Suprapubic skin (tissue), 4 donors: ENCODE measurements at regions not wholly inside any gene's neighbourhood (a gene's known extent, or its start where the extent isn't known, plus 50 kb on each side); places are given as distances from the start of the nearest gene placed in this dataset.

Source experiments
- DNase-seq, 2 donors: peaks; one replicate each; pipeline ENCODE4 v3.0.0-alpha.2; 2019; ENCODE audit warnings: low spot score in 2 of 2
- H3K27ac ChIP-seq: fragments of 200-600 bp; sonication (generic); one replicate; pipeline ENCODE4 v1.5.1; 2019
- H3K27me3 ChIP-seq: fragments of 200-600 bp; sonication (generic); one replicate; pipeline ENCODE4 v1.5.1; 2019
- H3K36me3 ChIP-seq: fragments of 200-600 bp; sonication (generic); one replicate; pipeline ENCODE4 v1.5.1; 2019
- H3K4me1 ChIP-seq: fragments of 200-600 bp; sonication (generic); one replicate; pipeline ENCODE4 v1.5.1; 2019
- H3K4me3 ChIP-seq: fragments of 200-600 bp; sonication (generic); one replicate; pipeline ENCODE4 v1.5.1; 2019; ENCODE audit warnings: mild to moderate bottlenecking
- H3K9me3 ChIP-seq: fragments of 200-600 bp; sonication (generic); one replicate; pipeline ENCODE4 v1.5.1; 2019
- EP300 ChIP-seq: sonication (generic); formaldehyde crosslinking; IDR thresholded peaks from one replicate; pipeline ENCODE4 v1.6.1; 2017; ENCODE audit warnings: antibody characterized with exemption
- POLR2A ChIP-seq, 2 donors: fragments of 450-650 bp; IDR thresholded peaks; one replicate each; pipeline ENCODE4 v1.6.1; 2017; ENCODE audit warnings: antibody characterized with exemption in 2 of 2, mild to moderate bottlenecking in 2 of 2, moderate library complexity in 2 of 2
- POLR2AphosphoS5 ChIP-seq, 3 donors: sonication (generic); formaldehyde crosslinking; IDR thresholded peaks; one replicate each; pipeline ENCODE4 v1.6.1; 2017; ENCODE audit warnings: antibody characterized with exemption in 3 of 3
- WGBS: methylation state at CpG from one replicate; pipeline ENCODE4 v1.1.5; 2018; 5-methylcytosine and 5-hydroxymethylcytosine counted together
- TF ChIP-seq, protein P1 (sequence below), 2 donors: fragments of 200-600 bp in 1 of 2; fragments of 450-650 bp in 1 of 2; sonication (generic) in 1 of 2; IDR thresholded peaks; one replicate each; pipeline ENCODE4 v1.5.1; 2016 to 2019; ENCODE audit warnings: antibody characterized with exemption in 2 of 2, mild to moderate bottlenecking in 1 of 2, moderate library complexity in 1 of 2

DNA sequence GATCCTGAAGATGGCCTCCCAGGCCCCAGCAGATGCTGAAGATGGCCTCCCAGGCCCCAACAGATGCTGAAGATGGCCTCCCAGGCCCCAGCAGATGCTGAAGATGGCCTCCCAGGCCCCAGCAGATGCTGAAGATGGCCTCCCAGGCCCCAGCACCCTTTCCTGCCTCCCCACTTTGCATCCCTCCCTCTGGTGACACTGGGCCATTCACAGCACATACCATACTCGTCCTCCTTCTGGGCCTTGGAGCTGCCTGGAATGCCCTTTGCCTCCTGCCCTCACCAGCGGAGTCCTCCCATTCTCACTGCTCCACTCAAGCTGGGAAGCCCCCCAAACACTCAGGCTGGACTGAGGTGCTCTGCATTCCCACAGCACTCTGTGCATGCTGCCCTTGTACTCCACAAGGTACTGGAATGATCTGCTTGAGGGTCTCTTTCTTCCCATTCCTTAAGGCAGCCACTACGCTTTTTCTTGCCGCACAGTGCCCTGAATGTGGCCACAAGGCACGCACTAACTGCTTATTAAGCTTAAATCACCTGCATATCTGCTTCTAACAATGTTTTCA is 550.0 kb downstream of the BNC2 start:
- Histone ChIP-seq H3K4me3 (no peak overlapping the region), H3K27me3 (no peaks in the 10 kb centered on the region), H3K36me3 (no peaks in the 10 kb centered on the region), H3K27ac (no peak overlapping the region), H3K4me1 (peaks cover 9% of the 10 kb centered on the region), H3K9me3 (no peaks in the 10 kb centered on the region)
- peak; percentile 35 to 67 for DNase-seq
- WGBS = 93% methylated on average over 5 of the region's 5 CpGs
- TF ChIP-seq, protein P1, sequence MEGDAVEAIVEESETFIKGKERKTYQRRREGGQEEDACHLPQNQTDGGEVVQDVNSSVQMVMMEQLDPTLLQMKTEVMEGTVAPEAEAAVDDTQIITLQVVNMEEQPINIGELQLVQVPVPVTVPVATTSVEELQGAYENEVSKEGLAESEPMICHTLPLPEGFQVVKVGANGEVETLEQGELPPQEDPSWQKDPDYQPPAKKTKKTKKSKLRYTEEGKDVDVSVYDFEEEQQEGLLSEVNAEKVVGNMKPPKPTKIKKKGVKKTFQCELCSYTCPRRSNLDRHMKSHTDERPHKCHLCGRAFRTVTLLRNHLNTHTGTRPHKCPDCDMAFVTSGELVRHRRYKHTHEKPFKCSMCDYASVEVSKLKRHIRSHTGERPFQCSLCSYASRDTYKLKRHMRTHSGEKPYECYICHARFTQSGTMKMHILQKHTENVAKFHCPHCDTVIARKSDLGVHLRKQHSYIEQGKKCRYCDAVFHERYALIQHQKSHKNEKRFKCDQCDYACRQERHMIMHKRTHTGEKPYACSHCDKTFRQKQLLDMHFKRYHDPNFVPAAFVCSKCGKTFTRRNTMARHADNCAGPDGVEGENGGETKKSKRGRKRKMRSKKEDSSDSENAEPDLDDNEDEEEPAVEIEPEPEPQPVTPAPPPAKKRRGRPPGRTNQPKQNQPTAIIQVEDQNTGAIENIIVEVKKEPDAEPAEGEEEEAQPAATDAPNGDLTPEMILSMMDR (IDR thresholded peaks at IDR 0.05) = no peak
- TF ChIP-seq POLR2A (IDR thresholded peaks at IDR 0.05) (no peak), POLR2AphosphoS5 (IDR thresholded peaks at IDR 0.05) (no peak), EP300 (no peak)

DNA sequence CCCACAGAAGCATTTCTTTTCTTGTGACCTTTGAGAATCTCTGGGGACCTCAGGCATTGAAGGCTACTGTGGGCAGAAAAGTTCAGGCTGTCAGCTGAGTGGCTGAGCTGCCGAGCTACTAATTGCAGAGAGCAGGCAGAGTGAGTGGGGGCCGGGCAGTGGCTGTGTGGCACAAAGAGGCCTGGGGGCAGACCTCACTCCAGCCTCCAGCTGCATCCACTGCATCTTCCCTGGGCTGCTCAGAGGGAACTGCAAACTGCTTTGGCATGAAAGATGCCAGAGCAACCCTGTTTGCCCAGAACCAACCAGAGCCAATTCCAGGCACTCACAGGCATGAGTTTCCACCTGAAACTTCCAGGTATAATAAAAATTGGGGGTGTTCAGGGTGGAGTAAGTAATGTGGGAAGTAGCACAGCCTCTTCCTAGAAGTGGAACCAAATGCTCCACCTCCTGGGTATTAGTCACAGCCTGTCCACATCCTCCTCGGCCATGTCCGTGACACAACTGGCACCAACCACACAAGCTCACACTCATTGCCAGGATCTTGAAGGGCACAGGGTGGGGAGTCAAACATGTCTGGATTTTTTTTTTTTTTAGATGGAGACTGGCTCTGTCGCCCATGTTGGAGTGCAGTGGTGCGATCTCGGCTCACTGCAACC is 548.9 kb downstream of the BNC2 start:
- TF ChIP-seq, protein P1 (IDR thresholded peaks at IDR 0.05) = no peak
- TF ChIP-seq POLR2AphosphoS5 (IDR thresholded peaks at IDR 0.05) = no peak
- TF ChIP-seq EP300 = no peak
- TF ChIP-seq POLR2A (IDR thresholded peaks at IDR 0.05) = no peak
- H3K27me3 ChIP-seq = no peaks in the 10 kb centered on the region
- no peak overlapping the region for H3K4me3 ChIP-seq
- peak; percentile 57 to 62 for DNase-seq
- peaks cover 9% of the 10 kb centered on the region for H3K4me1 ChIP-seq
- WGBS = 58% methylated on average over 7 of the region's 7 CpGs
- no peaks in the 10 kb centered on the region for H3K36me3 ChIP-seq
- no peaks in the 10 kb centered on the region for H3K9me3 ChIP-seq
- H3K27ac ChIP-seq = no peak overlapping the region

DNA sequence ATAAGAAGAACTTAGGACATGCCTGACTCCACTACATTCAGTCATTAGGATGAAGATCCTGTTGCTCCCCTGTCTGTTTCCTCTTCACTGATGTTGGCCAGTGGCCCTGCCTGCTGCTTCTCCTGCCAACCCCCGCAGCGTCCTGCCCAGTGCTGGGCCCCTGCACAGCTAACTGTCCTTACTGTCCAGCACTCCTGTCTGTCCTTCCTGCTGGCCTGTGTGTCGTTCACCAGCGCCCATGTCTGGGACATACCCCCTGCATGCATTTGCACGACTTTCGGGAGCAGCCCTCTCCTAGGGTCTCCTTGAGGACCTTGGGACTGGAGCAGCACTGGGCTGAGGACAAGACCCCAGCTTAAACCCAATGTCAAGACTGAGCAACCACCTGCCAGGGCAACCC is 547.6 kb downstream of the BNC2 start:
- no peaks in the 10 kb centered on the region for H3K36me3 ChIP-seq
- peak in 1 of 2 donors; percentile 36 for DNase-seq
- TF ChIP-seq POLR2A (IDR thresholded peaks at IDR 0.05) = no peak
- no peak for TF ChIP-seq EP300
- no peak for TF ChIP-seq POLR2AphosphoS5 (IDR thresholded peaks at IDR 0.05)
- TF ChIP-seq, protein P1 (IDR thresholded peaks at IDR 0.05) = no peak
- H3K4me1 ChIP-seq = peaks cover 9% of the 10 kb centered on the region
- 76% methylated on average over 5 of the region's 6 CpGs for WGBS
- no peak overlapping the region for H3K27ac ChIP-seq
- H3K4me3 ChIP-seq = no peak overlapping the region
- no peaks in the 10 kb centered on the region for H3K9me3 ChIP-seq
- H3K27me3 ChIP-seq = no peaks in the 10 kb centered on the region

DNA sequence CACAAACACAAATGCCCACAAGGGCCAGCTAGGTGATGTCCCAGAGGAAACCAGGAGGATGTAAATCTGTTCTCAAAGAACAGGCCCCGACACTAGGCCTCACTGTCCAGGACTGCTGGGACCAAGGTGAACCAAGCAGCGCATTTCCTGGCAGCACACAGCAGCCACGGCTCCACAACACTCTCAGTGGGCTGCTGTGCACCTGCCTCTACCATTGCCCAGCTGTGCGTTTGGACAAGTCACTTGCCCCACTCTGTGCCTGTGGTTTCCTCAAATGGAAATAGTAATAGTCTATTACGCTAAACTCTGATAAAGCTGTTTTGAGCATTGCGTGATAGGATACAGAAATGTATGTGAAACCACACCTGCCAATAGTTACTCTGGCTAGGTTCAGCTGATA is 544.5 kb downstream of the BNC2 start:
- no peaks in the 10 kb centered on the region for H3K9me3 ChIP-seq
- WGBS = 100% methylated on average over 6 of the region's 6 CpGs
- H3K36me3 ChIP-seq = no peaks in the 10 kb centered on the region
- H3K4me3 ChIP-seq = no peak overlapping the region
- peaks cover 7% of the 10 kb centered on the region for H3K4me1 ChIP-seq
- peak in 1 of 2 donors; percentile 37 for DNase-seq
- H3K27ac ChIP-seq = no peak overlapping the region
- H3K27me3 ChIP-seq = no peaks in the 10 kb centered on the region
- no peak for TF ChIP-seq POLR2A (IDR thresholded peaks at IDR 0.05)
- TF ChIP-seq EP300 = no peak
- TF ChIP-seq, protein P1 (IDR thresholded peaks at IDR 0.05) = no peak
- no peak for TF ChIP-seq POLR2AphosphoS5 (IDR thresholded peaks at IDR 0.05)

DNA sequence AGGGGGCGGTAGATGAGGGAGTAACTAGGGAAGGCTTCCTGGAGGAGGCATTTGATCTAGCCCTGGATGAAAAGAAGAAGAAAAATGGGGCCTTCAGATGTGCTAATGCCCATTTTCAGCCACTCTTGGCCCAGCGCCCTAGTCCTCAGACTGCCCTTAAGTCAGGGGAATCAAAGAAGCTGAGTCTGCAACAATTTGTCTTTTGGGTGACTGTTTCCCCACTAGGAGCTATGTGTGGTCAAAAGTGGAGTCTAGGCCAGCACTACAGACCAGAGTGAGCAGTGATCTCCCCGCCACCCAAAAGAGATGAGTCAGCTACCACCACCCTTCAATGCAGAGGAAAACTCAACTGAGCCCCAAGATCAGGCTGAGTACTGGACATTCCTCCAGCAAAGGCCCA is 542.1 kb downstream of the BNC2 start:
- Histone ChIP-seq H3K36me3 (no peaks in the 10 kb centered on the region), H3K4me1 (no peaks in the 10 kb centered on the region), H3K4me3 (no peak overlapping the region), H3K9me3 (no peaks in the 10 kb centered on the region), H3K27me3 (no peaks in the 10 kb centered on the region), H3K27ac (no peak overlapping the region)
- no peak for TF ChIP-seq POLR2A (IDR thresholded peaks at IDR 0.05)
- no peak for TF ChIP-seq EP300
- TF ChIP-seq, protein P1 (IDR thresholded peaks at IDR 0.05) = no peak
- no peak for TF ChIP-seq POLR2AphosphoS5 (IDR thresholded peaks at IDR 0.05)
- DNase-seq = no peak
- 86% methylated on average over 3 of the region's 3 CpGs for WGBS
